ENCODE measurements at regions not wholly inside any gene's neighbourhood (a gene's known extent, or its start where the extent isn't known, plus 50 kb on each side); places are given as distances from the start of the nearest gene placed in this dataset.
"Not testable (repeated sequence)": the region's sequence is repeated elsewhere in the genome, so short reads cannot be mapped to it uniquely, and the experiment has no call there.

DNA sequence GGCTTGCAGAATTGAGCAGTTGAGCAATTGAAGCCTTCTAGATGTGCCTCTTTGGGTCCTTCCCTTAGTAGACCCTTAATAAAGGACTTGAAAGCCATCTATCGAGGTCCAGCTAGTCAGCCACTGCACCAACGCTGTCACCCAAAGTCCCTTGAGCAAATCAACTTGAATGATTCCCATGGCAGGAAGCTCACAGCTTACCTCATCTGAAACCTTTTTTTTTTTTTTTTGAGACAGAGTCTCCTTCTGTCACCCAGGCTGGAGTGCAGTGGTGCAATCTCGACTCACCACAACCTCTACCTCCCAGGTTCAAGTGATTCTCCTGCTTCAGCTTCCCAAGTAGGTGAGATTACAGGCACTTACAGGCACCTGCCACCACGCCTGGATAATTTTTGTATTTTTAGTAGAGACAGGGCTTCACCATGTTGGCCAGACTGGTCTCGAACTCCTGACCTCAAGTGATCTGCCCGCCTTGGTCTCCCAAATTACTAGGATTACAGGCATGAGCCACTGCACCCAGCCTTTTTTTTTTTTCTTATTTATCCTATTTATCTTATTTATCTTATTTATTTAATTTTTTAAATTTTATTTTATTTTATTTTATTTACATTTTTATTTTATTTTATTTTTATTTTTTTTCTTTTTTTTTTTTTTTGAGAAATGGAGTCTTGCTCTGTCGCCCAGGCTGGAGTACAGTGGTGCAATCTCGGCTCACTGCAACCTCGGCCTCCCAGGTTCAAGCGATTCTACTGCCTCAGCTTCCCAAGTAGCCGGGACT, 143.8 kb downstream of the NUFIP1 start:
- DNase-seq, result not testable (repeated sequence)

- no peak for DNase-seq
Observed at GRCh38 chr13:44844786-44845185, 144.5 kb downstream of the NUFIP1 start.

GRCh38 chr13:44843403-44843802, 145.9 kb downstream of the NUFIP1 start:
- DNase-seq, result peak; percentile 89

GRCh38 chr13:44842158-44842557, 147.1 kb downstream of the NUFIP1 start:
- peak; percentile 46 for DNase-seq

- no peak for DNase-seq
Observed at GRCh38 chr13:44840131-44840530, 149.1 kb downstream of the NUFIP1 start.

DNA sequence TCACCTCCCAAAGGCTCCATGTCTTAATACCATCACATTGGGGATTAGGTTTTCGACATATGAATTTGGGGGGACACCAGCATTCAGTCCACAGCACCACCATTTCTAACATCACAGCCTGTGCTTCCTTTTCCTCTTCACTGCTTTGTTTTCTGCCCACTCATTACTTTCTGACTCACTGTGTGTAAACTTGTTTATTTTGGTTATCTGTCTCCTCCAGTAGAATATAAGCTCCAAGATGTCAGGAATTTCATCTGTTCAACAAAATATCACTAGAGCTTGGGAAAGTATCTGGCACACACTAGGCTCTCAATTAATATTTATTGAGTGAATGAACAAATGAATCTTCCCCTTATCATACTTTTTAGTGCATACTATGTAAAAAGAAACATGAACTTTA, 152.0 kb downstream of the NUFIP1 start:
- no peak for DNase-seq

DNA sequence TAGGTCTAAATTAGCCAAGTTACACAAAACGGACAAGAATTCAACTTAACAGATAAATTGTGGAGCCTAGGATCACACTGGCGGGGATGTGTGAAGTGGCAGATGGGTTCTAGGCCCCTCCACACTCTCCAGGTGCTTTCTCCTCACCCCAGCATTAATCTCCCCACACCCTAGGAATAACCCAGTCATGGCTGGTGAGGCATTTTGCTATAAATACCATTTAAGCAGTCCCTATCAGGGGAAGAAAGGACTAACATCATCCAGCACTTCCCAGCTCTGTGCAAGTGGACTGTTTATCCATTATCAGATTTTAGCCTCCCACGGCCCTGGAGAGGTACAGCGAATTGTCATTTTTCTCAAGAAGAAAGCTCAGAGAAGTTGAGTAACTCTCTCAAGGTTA, 154.9 kb downstream of the NUFIP1 start:
- DNase-seq, result no peak

DNA sequence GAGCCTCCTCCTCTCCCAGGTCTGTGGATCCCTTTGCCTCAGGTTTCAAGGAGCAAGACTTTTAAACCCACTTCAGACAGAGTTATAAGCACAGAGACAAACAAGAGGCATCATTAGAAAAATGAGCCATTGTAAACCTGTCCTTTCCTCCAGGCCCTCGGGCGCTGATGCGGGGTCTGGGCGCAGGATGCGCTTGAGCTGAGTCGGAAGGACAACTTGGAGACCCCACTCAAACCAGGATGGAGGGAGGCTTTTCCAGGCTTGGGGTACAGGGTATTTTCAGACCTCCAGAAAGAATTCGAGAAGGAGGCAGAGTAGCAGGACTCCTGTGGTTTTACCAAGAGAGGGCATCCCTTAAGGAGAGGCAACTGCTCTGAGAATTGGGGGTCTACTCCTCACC, 155.6 kb downstream of the NUFIP1 start:
- DNase-seq, result no peak

DNA sequence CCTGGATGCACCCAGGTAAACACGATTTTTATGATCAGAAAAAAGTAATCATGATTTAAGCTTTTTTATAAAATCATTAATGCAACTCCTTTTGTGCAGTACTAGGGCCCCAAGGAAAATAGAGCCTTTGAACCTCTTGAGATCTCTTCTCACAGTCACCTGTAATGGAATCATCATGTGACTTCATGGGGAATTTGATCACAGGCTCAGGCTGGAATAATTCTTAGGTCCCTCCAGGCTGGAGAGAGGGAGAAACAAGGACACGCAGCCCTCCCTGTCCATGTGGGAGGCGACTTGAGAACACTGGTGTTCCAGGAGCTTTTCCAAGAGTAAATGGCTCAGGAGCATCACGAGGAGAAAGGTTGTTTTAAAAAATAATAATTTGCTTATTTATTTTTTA, 156.1 kb downstream of the NUFIP1 start:
- no peak for DNase-seq

DNA sequence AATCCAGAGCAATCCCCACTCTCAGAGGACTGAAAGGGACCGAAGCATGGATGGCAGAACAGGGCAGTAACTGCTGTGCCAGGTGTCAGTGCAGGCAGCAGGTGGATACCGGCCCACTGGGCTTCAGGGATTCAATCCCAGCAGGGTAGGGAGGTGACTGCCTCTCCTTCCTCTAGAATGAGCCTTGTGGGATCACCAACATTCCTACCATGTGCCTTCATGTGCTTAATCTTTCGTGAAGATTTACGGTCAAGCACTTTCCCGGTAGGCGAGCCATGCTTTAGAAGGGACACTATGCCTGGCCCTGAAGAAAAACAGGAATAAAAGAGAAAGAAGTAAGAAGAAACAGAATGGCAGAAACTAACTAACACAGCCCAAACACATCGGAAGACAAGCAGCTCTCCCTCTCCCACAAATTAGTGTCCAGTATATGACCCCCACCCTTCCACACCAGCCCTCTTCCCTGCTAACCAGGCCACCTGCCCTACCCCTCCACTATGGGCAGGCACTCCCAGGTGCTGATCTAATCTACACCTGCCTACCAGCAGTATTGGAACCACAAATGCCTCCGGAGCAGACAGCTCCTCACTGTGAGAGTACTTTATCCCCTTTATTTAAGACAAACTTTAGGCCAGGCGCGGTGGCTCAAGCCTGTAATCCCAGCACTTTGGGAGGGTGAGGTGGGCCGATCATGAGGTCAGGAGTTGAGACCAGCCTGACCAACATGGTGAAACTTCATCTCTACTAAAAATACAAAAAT, 162.5 kb downstream of the NUFIP1 start:
- DNase-seq, result no peak

DNA sequence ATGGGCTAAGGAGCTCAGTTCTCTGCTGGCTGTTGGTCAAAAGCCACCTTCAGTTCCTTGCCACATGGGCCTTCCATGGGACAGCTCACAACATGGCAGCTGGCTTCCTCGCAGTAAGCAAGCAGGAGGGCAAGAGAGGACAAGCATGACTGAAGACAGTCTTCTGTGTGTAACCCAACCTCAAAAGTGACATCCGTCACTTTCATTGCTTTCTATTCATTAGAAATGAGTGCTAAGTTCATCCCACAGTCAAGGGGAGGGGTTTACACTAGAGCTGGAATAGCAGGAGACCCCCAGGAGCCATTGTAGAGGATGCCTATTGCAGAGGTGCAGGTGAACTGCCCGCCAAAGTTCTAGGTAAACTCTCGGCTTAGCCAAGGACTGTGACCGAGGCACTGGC, 163.3 kb downstream of the NUFIP1 start:
- no peak for DNase-seq

DNA sequence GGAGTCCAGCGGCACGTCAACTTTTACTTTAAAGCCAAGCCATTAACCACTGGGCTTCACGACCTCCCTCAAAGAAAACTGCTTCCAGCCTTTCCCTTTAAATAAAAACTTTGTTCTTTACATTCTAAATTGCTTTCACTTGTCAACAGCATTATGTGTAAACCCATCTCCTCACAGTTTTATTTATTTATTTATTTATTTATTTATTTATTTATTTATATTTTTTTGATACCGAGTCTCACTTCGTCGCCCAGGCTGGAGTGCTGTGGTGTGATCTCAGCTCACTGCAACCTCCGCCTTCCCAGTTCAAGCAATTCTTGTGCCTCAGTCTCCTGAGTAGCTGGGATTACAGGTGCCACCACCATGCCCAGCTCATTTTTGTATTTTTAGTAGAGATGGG, 165.7 kb downstream of the NUFIP1 start:
- not testable (repeated sequence) for DNase-seq

DNA sequence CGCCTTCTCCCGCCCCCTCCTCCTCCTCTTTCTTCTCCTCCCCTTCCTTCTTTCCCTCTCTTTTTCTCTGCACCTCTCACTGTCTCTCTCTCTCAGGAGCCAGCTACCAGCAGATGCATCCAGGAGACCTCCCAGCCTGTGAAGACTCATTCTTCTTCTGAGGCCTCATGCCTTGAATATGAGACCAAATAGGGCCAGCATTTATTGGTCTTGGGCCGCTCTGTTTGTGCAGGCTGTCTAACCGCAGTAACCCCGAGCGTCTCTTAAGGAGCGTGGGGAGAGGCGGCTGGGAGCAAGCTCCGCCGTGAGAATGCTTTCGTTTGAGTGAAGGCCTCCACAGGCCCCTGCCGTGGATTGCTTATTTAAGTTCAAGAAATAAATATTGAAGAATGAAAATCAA, 167.0 kb downstream of the NUFIP1 start:
- DNase-seq, result no peak

GRCh38 chr13:44819772-44820171, 169.5 kb downstream of the NUFIP1 start:
- DNase-seq, result no peak

- DNase-seq, result no peak
Observed at GRCh38 chr13:44819245-44819644, 170.0 kb downstream of the NUFIP1 start.

DNA sequence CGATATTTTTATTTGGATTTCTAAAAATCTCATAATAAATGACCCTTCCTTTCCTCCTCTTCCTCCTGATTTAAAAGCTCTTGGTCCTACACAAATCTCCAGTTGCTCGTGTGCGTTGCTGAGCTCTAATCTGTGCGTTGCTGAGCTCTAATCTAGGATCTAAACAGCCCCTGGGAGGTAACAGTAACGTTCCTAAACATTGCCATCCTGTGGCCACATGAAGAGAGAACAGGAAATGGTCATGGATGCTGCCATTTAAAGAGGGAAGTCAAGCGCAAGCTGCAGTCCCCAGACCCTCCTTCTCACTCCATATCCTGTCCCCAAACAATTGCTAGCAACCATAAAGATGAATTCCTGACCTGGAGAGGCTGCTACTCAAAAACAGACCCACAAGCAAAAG, 170.8 kb downstream of the NUFIP1 start:
- DNase-seq, result peak; percentile 27

GRCh38 chr13:44818016-44818415, 171.3 kb downstream of the NUFIP1 start:
- DNase-seq, result no peak

GRCh38 chr13:44817131-44817671, 172.1 kb downstream of the NUFIP1 start:
- no peak for DNase-seq

DNA sequence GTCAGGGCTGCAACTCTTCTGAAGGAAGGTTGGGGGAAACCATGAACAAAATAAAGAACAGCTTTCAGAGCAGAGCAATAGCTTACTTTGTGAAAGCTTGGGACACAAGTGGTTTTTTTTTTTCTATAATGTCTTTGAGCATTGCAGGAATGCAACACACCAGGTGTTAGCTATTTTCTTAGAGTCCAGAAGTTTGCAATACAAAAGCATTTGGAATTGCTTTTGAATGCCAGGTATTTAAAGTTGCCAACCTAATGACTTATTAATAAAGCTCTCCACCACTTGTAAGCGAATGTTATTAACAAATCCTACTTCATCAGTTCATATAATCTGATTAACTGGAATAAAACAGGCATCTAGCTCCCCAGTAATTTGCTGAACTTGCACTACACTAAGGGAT, 172.6 kb downstream of the NUFIP1 start:
- DNase-seq, result no peak

DNA sequence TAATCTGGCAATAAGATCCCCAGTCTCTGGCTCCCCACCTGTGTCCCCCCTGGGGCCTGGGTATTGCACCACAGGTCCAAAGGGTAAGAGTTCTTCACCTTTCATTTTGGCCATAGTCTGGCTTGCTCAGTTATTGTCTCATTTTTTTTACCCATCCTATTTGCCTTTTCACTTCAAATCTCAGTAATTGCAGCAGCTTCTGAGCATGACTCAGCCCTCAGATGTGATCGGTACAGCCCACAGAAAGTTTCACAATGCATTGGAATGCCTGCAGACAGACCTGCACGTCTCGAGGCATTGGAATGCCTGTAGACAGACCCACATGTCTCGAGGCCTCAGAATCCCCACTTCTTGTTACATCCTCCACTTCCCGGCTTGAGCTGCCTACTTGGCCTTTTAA, 173.6 kb downstream of the NUFIP1 start:
- no peak for DNase-seq

DNA sequence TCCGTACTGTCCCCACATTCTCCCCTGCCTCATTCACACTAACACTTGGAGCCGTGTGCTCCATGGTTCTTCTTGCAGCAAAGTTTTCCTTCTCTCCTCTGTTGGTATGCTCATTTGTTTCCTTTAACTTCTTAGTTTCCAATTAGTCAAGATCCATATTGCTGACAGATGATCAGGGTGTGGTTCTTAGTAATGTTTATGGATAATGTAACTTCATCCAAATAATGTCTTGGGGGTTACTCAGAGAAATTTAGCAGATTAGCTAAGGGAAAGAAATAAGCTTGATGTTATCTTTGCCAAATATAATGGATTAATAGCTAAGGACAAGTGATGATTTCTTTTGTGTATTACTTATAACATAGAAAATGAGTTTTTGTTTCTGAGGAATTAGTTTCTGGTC, 174.4 kb downstream of the NUFIP1 start:
- no peak for DNase-seq

DNA sequence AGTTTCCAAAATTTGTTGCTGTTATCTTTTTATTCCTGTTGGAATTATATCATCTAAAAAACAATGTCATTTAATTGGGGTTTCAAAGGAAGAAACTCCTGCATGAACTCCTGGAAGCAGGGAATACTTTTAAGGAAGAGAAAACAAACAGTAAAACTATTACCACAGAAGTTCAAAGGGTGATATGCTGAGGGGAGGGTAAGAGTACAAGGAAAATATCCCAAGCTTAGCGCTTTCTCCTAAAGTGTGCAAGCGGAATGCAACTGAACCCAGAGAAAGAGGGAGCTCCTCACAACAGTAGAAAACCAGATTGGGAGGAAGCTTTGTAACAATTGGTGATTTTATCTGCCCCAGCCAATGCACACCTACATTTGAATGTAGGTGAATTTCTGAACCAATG, 175.1 kb downstream of the NUFIP1 start:
- no peak for DNase-seq

- DNase-seq, result no peak
Observed at GRCh38 chr13:44812818-44813217, 176.5 kb downstream of the NUFIP1 start.

Measured in MV-4-11 (cell line).